IMR-90 (cell line): ENCODE measurements at regions not wholly inside any gene's neighbourhood (a gene's known extent, or its start where the extent isn't known, plus 50 kb on each side); places are given as distances from the start of the nearest gene placed in this dataset.

Experiments
- ATAC-seq: fragments of 200-7000 bp; cut with Tn5 transposase; 2 replicates; pipeline ENCODE4 v1.9.1; 2020; ENCODE audit warnings: low read depth, mild to moderate bottlenecking, moderate library complexity
- BruUV-seq: library from RNA; stranded (reverse); fragments of 400-500 nt; replicated peaks from 2 replicates; lab custom pipeline; 2021; lab: Mats Ljungman, UMichigan
- CTCF ChIA-PET: fragments of 300-600 bp; formaldehyde crosslinking; extraction: SDS; loops from one replicate; lab custom pipeline; 2021; ENCODE audit warnings: antibody characterized with exemption; lab: Yijun Ruan, JAX
- POLR2A ChIA-PET: fragments of 300-600 bp; sonication (Branson Sonifier 250); formaldehyde crosslinking; loops from one replicate; lab custom pipeline; 2022; ENCODE audit warnings: antibody characterized with exemption; ENCODE audit not compliant: unreplicated experiment; lab: Charles Lee
- DNase-seq: peaks from one replicate; pipeline ENCODE4 v3.0.0; 2013
- H2AFZ ChIP-seq: replicated peaks from 2 replicates; pipeline ENCODE3; 2013; ENCODE audit warnings: low read length, mild to moderate bottlenecking; ENCODE audit not compliant: poor library complexity
- H2AK5ac ChIP-seq: 2 replicates; pipeline ENCODE4 v1.6.1; 2013; ENCODE audit warnings: low read depth, low read length, inconsistent platforms
- H2AK9ac ChIP-seq: replicated peaks from 2 replicates; pipeline ENCODE3; 2013; ENCODE audit warnings: mild to moderate bottlenecking, low read depth, low read length, moderate library complexity; ENCODE audit not compliant: poor library complexity
- H2BK120ac ChIP-seq: 2 replicates; pipeline ENCODE4 v1.6.1; 2013; ENCODE audit warnings: low read depth, low read length, inconsistent platforms
- H2BK15ac ChIP-seq: 3 replicates; pipeline ENCODE4 v1.6.1; 2013; ENCODE audit warnings: low read depth, low read length, inconsistent platforms
- H2BK20ac ChIP-seq: 2 replicates; pipeline ENCODE4 v1.6.1; 2013; ENCODE audit warnings: low read depth, mild to moderate bottlenecking, inconsistent platforms, low read length, moderate library complexity
- H2BK5ac ChIP-seq: 2 replicates; pipeline ENCODE4 v1.6.1; 2013; ENCODE audit warnings: mild to moderate bottlenecking, low read depth, low read length, inconsistent platforms; ENCODE audit not compliant: poor library complexity, severe bottlenecking
- H3K14ac ChIP-seq: replicated peaks from 2 replicates; pipeline ENCODE4 v1.6.1; 2013; ENCODE audit warnings: low read depth, low read length, inconsistent platforms
- H3K18ac ChIP-seq: 2 replicates; pipeline ENCODE4 v1.6.1; 2013; ENCODE audit warnings: low read depth, low read length, control low read depth
- H3K23ac ChIP-seq: 2 replicates; pipeline ENCODE4 v1.6.1; 2013; ENCODE audit warnings: low read depth, low read length, inconsistent platforms
- H3K27ac ChIP-seq: 2 replicates; pipeline ENCODE4 v1.5.1; 2013; ENCODE audit warnings: mild to moderate bottlenecking, control low read depth, low read length; ENCODE audit not compliant: insufficient read depth
- H3K27me3 ChIP-seq: 2 replicates; pipeline ENCODE4 v1.6.1; 2013; ENCODE audit warnings: low read length; ENCODE audit not compliant: control insufficient read depth, insufficient read depth
- H3K36me3 ChIP-seq: 2 replicates; pipeline ENCODE4 v1.6.1; 2013; ENCODE audit warnings: low read length, mixed read lengths; ENCODE audit not compliant: control insufficient read depth, insufficient read depth
- H3K4ac ChIP-seq: 2 replicates; pipeline ENCODE4 v1.6.1; 2013; ENCODE audit warnings: low read depth, low read length, inconsistent platforms
- H3K4me1 ChIP-seq: 2 replicates; pipeline ENCODE4 v1.6.1; 2013; ENCODE audit warnings: low read length, mixed read lengths; ENCODE audit not compliant: control insufficient read depth, insufficient read depth
- H3K4me2 ChIP-seq: 2 replicates; pipeline ENCODE4 v1.6.1; 2013; ENCODE audit warnings: low read depth, mild to moderate bottlenecking, control low read depth, low read length, moderate library complexity
- H3K4me3 ChIP-seq: 2 replicates; pipeline ENCODE4 v1.5.1; 2013; ENCODE audit warnings: low read depth, mild to moderate bottlenecking, control low read depth, low read length, moderate library complexity; ENCODE audit not compliant: insufficient read depth
- H3K56ac ChIP-seq: 2 replicates; pipeline ENCODE4 v1.6.1; 2013; ENCODE audit warnings: low read length, inconsistent platforms; ENCODE audit not compliant: insufficient read depth; ENCODE audit errors: extremely low read depth
- H3K79me1 ChIP-seq, 2 experiments: 2 replicates each; pipeline ENCODE4 v1.6.1; 2013; ENCODE audit warnings: low read length in 2 of 2, inconsistent platforms in 1 of 2, low read depth in 1 of 2
- H3K9ac ChIP-seq: 2 replicates; pipeline ENCODE4 v1.6.1; 2013; ENCODE audit warnings: low read depth, low read length, control low read depth
- H3K9me1 ChIP-seq: 2 replicates; pipeline ENCODE4 v1.6.1; 2013; ENCODE audit warnings: low read length, inconsistent platforms; ENCODE audit not compliant: insufficient read depth
- H3K9me3 ChIP-seq: 2 replicates; pipeline ENCODE4 v1.6.1; 2013; ENCODE audit warnings: low read length; ENCODE audit not compliant: control insufficient read depth, insufficient read depth
- H4K20me1 ChIP-seq: 2 replicates; pipeline ENCODE4 v1.6.1; 2013; ENCODE audit warnings: low read length, inconsistent platforms; ENCODE audit not compliant: insufficient read depth
- H4K5ac ChIP-seq: 2 replicates; pipeline ENCODE4 v1.6.1; 2013; ENCODE audit warnings: mild to moderate bottlenecking, low read depth, low read length, control low read depth
- H4K8ac ChIP-seq, 2 experiments: 2 replicates each; pipeline ENCODE4 v1.6.1; 2013; ENCODE audit warnings: low read depth in 2 of 2, low read length in 2 of 2, control low read depth in 1 of 2, inconsistent platforms in 1 of 2
- H4K91ac ChIP-seq: 2 replicates; pipeline ENCODE4 v1.6.1; 2013; ENCODE audit warnings: low read depth, low read length, inconsistent platforms; ENCODE audit not compliant: insufficient read depth
- BHLHE40 ChIP-seq: fragments of 150-350 bp; IDR thresholded peaks from 2 replicates; pipeline ENCODE4 v1.6.1; 2016; ENCODE audit warnings: mild to moderate bottlenecking, low read depth, low read length
- CEBPB ChIP-seq: IDR thresholded peaks from 2 replicates; pipeline ENCODE4 v1.6.1; 2012; ENCODE audit warnings: low read depth, low read length, improper control_type of control experiment
- CHD1 ChIP-seq: IDR thresholded peaks from 2 replicates; pipeline ENCODE4 v1.6.1; 2012; ENCODE audit warnings: low read depth, low read length, improper control_type of control experiment
- FOS ChIP-seq: fragments of 150-350 bp; IDR thresholded peaks from 2 replicates; pipeline ENCODE4 v1.6.1; 2016; ENCODE audit warnings: low read depth, low read length
- MAFK ChIP-seq: IDR thresholded peaks from 2 replicates; pipeline ENCODE4 v1.6.1; 2012; ENCODE audit warnings: low read depth, low read length, improper control_type of control experiment
- MAZ ChIP-seq: IDR thresholded peaks from 2 replicates; pipeline ENCODE4 v1.6.1; 2012; ENCODE audit warnings: low read depth, mild to moderate bottlenecking, low read length, improper control_type of control experiment, moderate library complexity, borderline replicate concordance
- MXI1 ChIP-seq: IDR thresholded peaks from 2 replicates; pipeline ENCODE4 v1.6.1; 2012; ENCODE audit warnings: low read depth, mild to moderate bottlenecking, low read length, moderate library complexity, borderline replicate concordance
- NFE2L2 ChIP-seq: fragments of 150-350 bp; IDR thresholded peaks from 2 replicates; pipeline ENCODE4 v1.6.1; 2016; ENCODE audit warnings: low read depth, mild to moderate bottlenecking, low read length
- POLR2A ChIP-seq: IDR thresholded peaks from 2 replicates; pipeline ENCODE4 v1.6.1; 2012; ENCODE audit warnings: mild to moderate bottlenecking, low read depth, low read length
- RAD21 ChIP-seq: IDR thresholded peaks from 2 replicates; pipeline ENCODE4 v1.6.1; 2012; ENCODE audit warnings: low read length, improper control_type of control experiment
- RFX5 ChIP-seq: IDR thresholded peaks from 2 replicates; pipeline ENCODE4 v1.8.0; 2012; ENCODE audit warnings: low read depth, mild to moderate bottlenecking, low read length, moderate library complexity
- SMC3 ChIP-seq: fragments of 150-350 bp; IDR thresholded peaks from 2 replicates; pipeline ENCODE4 v1.6.1; 2016; ENCODE audit warnings: low read depth, mild to moderate bottlenecking, antibody characterized with exemption, low read length, moderate library complexity
- USF2 ChIP-seq: fragments of 150-350 bp; IDR thresholded peaks from 2 replicates; pipeline ENCODE4 v1.6.1; 2017; ENCODE audit warnings: mild to moderate bottlenecking, antibody characterized with exemption, low read length, low read depth
- WGBS, 2 experiments: methylation state at CpG; one replicate each; pipeline versions ENCODE4 v1.1.5 to v1.1.7; 2013; ENCODE audit warnings: missing lambda C conversion rate in 2 of 2; ENCODE audit not compliant: insufficient read length in 1 of 2; ENCODE audit errors: extremely low coverage in 2 of 2; 5-methylcytosine and 5-hydroxymethylcytosine counted together
- dilution Hi-C: fragments of 300-500 bp; cut with HindIII; formaldehyde crosslinking; loops from one replicate; pipeline ENCODE4 v1.14.3; 2018; ENCODE audit warnings: low sequenced_read_pairs; ENCODE audit not compliant: unreplicated experiment
- in situ Hi-C: fragments of 300-500 bp; cut with MboI; formaldehyde crosslinking; loops from 3 replicates; pipeline ENCODE4 v1.14.3; 2019; ENCODE audit warnings: low sequenced_read_pairs, inconsistent platforms, mixed read lengths
- intact Hi-C: fragments of 100-400 bp; cut with micrococcal nuclease; formaldehyde crosslinking; loops from 2 replicates; pipeline ENCODE4 v1.10.0; 2022
- TF ChIP-seq, protein P1 (sequence below): fragments of 150-350 bp; IDR thresholded peaks from 2 replicates; pipeline ENCODE4 v1.6.1; 2016; ENCODE audit warnings: low read depth, mild to moderate bottlenecking, low read length, moderate library complexity, borderline replicate concordance
- TF ChIP-seq, protein P2 (sequence below): conservative IDR thresholded peaks from 2 replicates; pipeline ENCODE4 v1.5.1; 2012; ENCODE audit warnings: mild to moderate bottlenecking, low read depth, low read length, improper control_type of control experiment

DNA sequence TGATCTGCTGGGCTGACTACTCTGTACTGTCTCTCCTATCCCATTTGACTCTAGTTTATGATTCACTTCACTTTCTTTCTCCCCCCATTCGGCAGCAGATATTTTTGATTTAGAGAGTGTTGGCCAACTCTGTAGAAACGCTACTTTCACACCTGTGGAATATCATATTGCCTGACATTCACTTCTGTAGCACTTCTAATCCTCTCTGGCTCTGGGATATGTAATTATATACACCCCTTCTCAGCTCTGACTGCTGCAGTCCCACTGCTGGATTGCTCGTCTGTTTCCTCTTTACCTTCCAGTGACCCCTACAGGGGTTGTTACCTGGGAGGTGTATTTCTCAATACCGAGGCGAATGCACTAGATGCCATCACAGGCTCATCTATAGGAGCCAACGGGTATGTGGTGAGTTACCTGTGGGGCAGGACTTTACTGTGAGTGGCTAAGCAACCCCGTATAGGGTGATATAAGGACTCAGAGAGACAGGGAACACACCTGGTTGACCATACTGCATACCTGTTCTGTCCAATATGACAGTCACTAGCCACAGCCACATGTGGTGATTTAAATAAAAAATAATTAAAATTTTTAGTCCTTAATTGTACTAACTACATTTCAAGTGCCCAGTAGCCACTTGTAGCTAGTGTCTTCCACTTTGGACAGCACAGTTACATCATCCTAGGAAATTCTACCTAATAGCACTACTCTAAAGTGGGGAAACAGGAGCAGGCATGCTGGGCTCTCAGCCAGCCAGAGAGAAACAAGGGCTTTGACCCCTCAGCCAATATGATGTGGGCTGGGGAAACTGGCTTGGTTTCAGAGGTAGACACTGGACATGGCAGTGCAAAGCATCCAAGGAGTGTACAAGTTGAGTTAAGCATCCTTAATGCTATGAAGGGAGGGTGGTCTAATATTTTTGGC, 95.0 kb downstream of the C12orf75 start:
- intact Hi-C loops (loop anchor here (10.0 kb wide), 1 partner anchor 929 kb away; the partner anchor contains the start of gene POLR3B), in situ Hi-C loops (no loop called here), dilution Hi-C loops (no loop called here)
- no peak overlapping the region for H2BK20ac ChIP-seq
- no peak overlapping the region for H2BK5ac ChIP-seq
- H3K4me1 ChIP-seq: no peaks in the 10 kb centered on the region; the same call in 1 of the 2 replicates
- H3K9me3 ChIP-seq: no peaks in the 10 kb centered on the region
- no peak overlapping the region for H4K8ac ChIP-seq
- no peak overlapping the region for H4K91ac ChIP-seq
- WGBS, 2 experiments: no CpG with 5 or more reads among the region's 7 CpGs
- no peak overlapping the region for H2AK5ac ChIP-seq
- ATAC-seq: no peak
- no peak overlapping the region for H3K14ac ChIP-seq
- no peak overlapping the region for H2AK9ac ChIP-seq
- H2BK15ac ChIP-seq: no peak overlapping the region
- no peak for DNase-seq
- no peaks in the 10 kb centered on the region for H4K20me1 ChIP-seq
- no peak overlapping the region for H3K56ac ChIP-seq
- ChIA-PET POLR2A (no interaction called here), CTCF (interaction anchor here (0.6 kb wide), 1 partner anchor 1974 kb away, joined by 4 read pairs; no protein-coding TSS in a partner anchor)
- no peak overlapping the region for H3K18ac ChIP-seq
- BruUV-seq: no TSS peak
- H3K4me2 ChIP-seq: no peak overlapping the region
- H3K79me1 ChIP-seq: no peaks in the 10 kb centered on the region
- no peaks in the 10 kb centered on the region for H3K36me3 ChIP-seq
- no peak overlapping the region for H3K4me3 ChIP-seq
- no peak overlapping the region for H2AFZ ChIP-seq
- H3K9me1 ChIP-seq: no peaks in the 10 kb centered on the region; the same call in 1 of the 2 replicates
- no peak overlapping the region for H3K9ac ChIP-seq
- no peak overlapping the region for H3K23ac ChIP-seq
- no peaks in the 10 kb centered on the region; the same call in 1 of the 2 replicates for H3K27me3 ChIP-seq
- H2BK120ac ChIP-seq: no peak overlapping the region
- H3K27ac ChIP-seq: no peak overlapping the region
- no peak overlapping the region for H3K4ac ChIP-seq
- no peak overlapping the region for H4K5ac ChIP-seq
- no peak for TF ChIP-seq NFE2L2
- TF ChIP-seq MAZ: no peak
- no peak for TF ChIP-seq CHD1
- TF ChIP-seq BHLHE40: no peak
- no peak for TF ChIP-seq MAFK
- no peak for TF ChIP-seq RFX5
- TF ChIP-seq POLR2A: no peak
- no peak for TF ChIP-seq RAD21
- TF ChIP-seq USF2: no peak
- TF ChIP-seq CEBPB: no peak
- TF ChIP-seq SMC3: no peak
- no peak for TF ChIP-seq FOS
- TF ChIP-seq, protein P1, sequence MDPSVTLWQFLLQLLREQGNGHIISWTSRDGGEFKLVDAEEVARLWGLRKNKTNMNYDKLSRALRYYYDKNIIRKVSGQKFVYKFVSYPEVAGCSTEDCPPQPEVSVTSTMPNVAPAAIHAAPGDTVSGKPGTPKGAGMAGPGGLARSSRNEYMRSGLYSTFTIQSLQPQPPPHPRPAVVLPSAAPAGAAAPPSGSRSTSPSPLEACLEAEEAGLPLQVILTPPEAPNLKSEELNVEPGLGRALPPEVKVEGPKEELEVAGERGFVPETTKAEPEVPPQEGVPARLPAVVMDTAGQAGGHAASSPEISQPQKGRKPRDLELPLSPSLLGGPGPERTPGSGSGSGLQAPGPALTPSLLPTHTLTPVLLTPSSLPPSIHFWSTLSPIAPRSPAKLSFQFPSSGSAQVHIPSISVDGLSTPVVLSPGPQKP: no peak
- TF ChIP-seq, protein P2, sequence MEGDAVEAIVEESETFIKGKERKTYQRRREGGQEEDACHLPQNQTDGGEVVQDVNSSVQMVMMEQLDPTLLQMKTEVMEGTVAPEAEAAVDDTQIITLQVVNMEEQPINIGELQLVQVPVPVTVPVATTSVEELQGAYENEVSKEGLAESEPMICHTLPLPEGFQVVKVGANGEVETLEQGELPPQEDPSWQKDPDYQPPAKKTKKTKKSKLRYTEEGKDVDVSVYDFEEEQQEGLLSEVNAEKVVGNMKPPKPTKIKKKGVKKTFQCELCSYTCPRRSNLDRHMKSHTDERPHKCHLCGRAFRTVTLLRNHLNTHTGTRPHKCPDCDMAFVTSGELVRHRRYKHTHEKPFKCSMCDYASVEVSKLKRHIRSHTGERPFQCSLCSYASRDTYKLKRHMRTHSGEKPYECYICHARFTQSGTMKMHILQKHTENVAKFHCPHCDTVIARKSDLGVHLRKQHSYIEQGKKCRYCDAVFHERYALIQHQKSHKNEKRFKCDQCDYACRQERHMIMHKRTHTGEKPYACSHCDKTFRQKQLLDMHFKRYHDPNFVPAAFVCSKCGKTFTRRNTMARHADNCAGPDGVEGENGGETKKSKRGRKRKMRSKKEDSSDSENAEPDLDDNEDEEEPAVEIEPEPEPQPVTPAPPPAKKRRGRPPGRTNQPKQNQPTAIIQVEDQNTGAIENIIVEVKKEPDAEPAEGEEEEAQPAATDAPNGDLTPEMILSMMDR: no peak
- TF ChIP-seq MXI1: no peak
